CD14-positive monocyte (primary cell): ENCODE measurements at regions not wholly inside any gene's neighbourhood (a gene's known extent, or its start where the extent isn't known, plus 50 kb on each side); places are given as distances from the start of the nearest gene placed in this dataset.

ENCODE experiments used
- DNase-seq, 3 donors: peaks; one replicate each; pipeline ENCODE4 v3.0.0-alpha.2; 2011 to 2022
- H2AFZ ChIP-seq: 2 replicates; pipeline ENCODE4 v1.6.0; 2012; ENCODE audit warnings: mild to moderate bottlenecking, low read depth, low read length, inconsistent platforms; ENCODE audit not compliant: insufficient read depth, poor library complexity, severe bottlenecking
- H3K27ac ChIP-seq, 2 donors: 1 replicate in 1 of 2; 2 replicates in 1 of 2; pipeline ENCODE4 v1.5.1; 2012 to 2013; ENCODE audit warnings: low read length in 2 of 2, control low read depth in 1 of 2, inconsistent platforms in 1 of 2, low read depth in 1 of 2, mild to moderate bottlenecking in 1 of 2
- H3K27me3 ChIP-seq, 2 donors: one replicate each; pipeline versions ENCODE4 v1.6.0 to v1.6.1; 2011 to 2013; ENCODE audit warnings: low read length in 2 of 2; ENCODE audit not compliant: control insufficient read depth in 2 of 2, insufficient read depth in 2 of 2
- H3K36me3 ChIP-seq, 2 donors: replicated peaks in 1 of 2; 1 replicate in 1 of 2; 2 replicates in 1 of 2; pipeline versions ENCODE4 v1.5.1 to v1.6.1; 2012 to 2013; ENCODE audit warnings: low read length in 2 of 2, control low read depth in 1 of 2, inconsistent platforms in 1 of 2, mild to moderate bottlenecking in 1 of 2; ENCODE audit not compliant: insufficient read depth in 2 of 2, control insufficient read depth in 1 of 2
- H3K4me1 ChIP-seq, 2 donors: 1 replicate in 1 of 2; 2 replicates in 1 of 2; pipeline versions ENCODE4 v1.5.1 to v1.6.1; 2012 to 2013; ENCODE audit warnings: low read length in 2 of 2, control low read depth in 1 of 2, inconsistent platforms in 1 of 2, mild to moderate bottlenecking in 1 of 2, moderate library complexity in 1 of 2; ENCODE audit not compliant: insufficient read depth in 2 of 2, control insufficient read depth in 1 of 2
- H3K4me2 ChIP-seq: replicated peaks from 2 replicates; pipeline ENCODE3; 2012; ENCODE audit warnings: low read length, moderate library complexity, mild to moderate bottlenecking; ENCODE audit not compliant: poor library complexity, severe bottlenecking; ENCODE audit errors: extremely low read depth
- H3K4me3 ChIP-seq, 3 experiments: fragments of 200-600 bp in 1 of 3; sonication (generic) in 1 of 3; replicated peaks in 1 of 3; 1 replicate in 2 of 3; 2 replicates in 1 of 3; pipeline ENCODE4 v1.5.1; 2011 to 2013; ENCODE audit warnings: low read length in 3 of 3, mild to moderate bottlenecking in 3 of 3, control low read depth in 2 of 3, low read depth in 2 of 3, inconsistent platforms in 1 of 3, moderate library complexity in 1 of 3
- H3K79me2 ChIP-seq: 2 replicates; pipeline ENCODE4 v1.6.0; 2012; ENCODE audit warnings: mild to moderate bottlenecking, control low read depth, inconsistent platforms, low read length, moderate library complexity; ENCODE audit not compliant: insufficient read depth
- H3K9ac ChIP-seq: 2 replicates; pipeline ENCODE4 v1.6.0; 2017; ENCODE audit warnings: low read length, mild to moderate bottlenecking; ENCODE audit not compliant: insufficient read depth, poor library complexity, severe bottlenecking
- H3K9me3 ChIP-seq, 2 donors: replicated peaks in 1 of 2; 1 replicate in 1 of 2; 2 replicates in 1 of 2; pipeline versions ENCODE4 v1.5.1 to v1.6.1; 2012 to 2013; ENCODE audit warnings: low read length in 2 of 2, control low read depth in 1 of 2; ENCODE audit not compliant: control insufficient read depth in 1 of 2, insufficient read depth in 1 of 2
- H4K20me1 ChIP-seq: 2 replicates; pipeline ENCODE4 v1.6.0; 2012; ENCODE audit warnings: mild to moderate bottlenecking, low read length, control low read depth, moderate library complexity; ENCODE audit not compliant: insufficient read depth
- H3K27ac Mint-ChIP-seq, 7 donors: one replicate each; pipeline ENCODE4 v1.8.0; 2020; ENCODE audit warnings: mild to moderate bottlenecking in 7 of 7, mixed read lengths in 7 of 7, moderate library complexity in 6 of 7, inconsistent platforms in 2 of 7
- H3K27me3 Mint-ChIP-seq, 3 donors: one replicate each; pipeline ENCODE4 v1.8.0; 2021 to 2022; ENCODE audit warnings: low read depth in 3 of 3, mild to moderate bottlenecking in 3 of 3, mixed read lengths in 3 of 3, moderate library complexity in 3 of 3, inconsistent platforms in 1 of 3
- H3K36me3 Mint-ChIP-seq, 2 donors: one replicate each; pipeline ENCODE4 v1.8.0; 2020; ENCODE audit warnings: mixed read lengths in 2 of 2, inconsistent platforms in 1 of 2, mild to moderate bottlenecking in 1 of 2
- H3K4me1 Mint-ChIP-seq: one replicate; pipeline ENCODE4 v1.8.0; 2020; ENCODE audit warnings: mild to moderate bottlenecking, mixed read lengths
- H3K4me3 Mint-ChIP-seq, 2 donors: one replicate each; pipeline ENCODE4 v1.8.0; 2020; ENCODE audit warnings: mild to moderate bottlenecking in 2 of 2, mixed read lengths in 2 of 2, moderate library complexity in 1 of 2
- H3K9me3 Mint-ChIP-seq, 7 donors: one replicate each; pipeline ENCODE4 v1.8.0; 2020 to 2022; ENCODE audit warnings: mixed read lengths in 7 of 7, mild to moderate bottlenecking in 6 of 7, moderate library complexity in 6 of 7, inconsistent platforms in 2 of 7
- WGBS: methylation state at CpG from one replicate; pipeline ENCODE4 v1.1.5; 2013; ENCODE audit warnings: missing lambda C conversion rate; ENCODE audit not compliant: insufficient coverage; 5-methylcytosine and 5-hydroxymethylcytosine counted together
- intact Hi-C, 2 donors: fragments of 100-400 bp; cut with micrococcal nuclease; formaldehyde crosslinking; loops; one replicate each; pipeline versions ENCODE4 v1.15.0 to v1.15.1; 2023
- TF ChIP-seq, protein P1 (sequence below): fragments of 200-600 bp; IDR thresholded peaks from one replicate; pipeline ENCODE4 v1.8.0; 2022; ENCODE audit warnings: antibody characterized with exemption, mild to moderate bottlenecking

DNA sequence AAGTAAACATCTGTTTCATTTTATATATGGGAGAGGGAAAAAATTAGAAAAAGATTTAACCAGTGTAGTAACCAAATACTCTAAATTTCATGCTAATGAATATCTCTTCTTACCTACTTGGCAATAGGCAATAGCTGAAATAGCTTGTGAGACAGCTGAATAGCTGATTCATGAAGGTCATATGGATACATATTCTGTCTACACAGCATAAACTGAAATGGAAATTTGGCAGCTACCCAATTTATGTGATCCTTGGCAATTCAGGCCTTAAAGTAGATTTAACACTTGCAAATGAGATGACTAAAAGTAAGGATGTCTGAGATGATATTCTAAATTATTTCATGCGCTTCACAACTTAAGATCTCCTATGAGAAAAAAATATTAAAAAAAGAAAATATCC is 261.2 kb upstream of the SEMA3A start:
- H3K27me3 ChIP-seq, result no peaks in the 10 kb centered on the region
- no peak overlapping the region for H2AFZ ChIP-seq
- H3K4me3 ChIP-seq, result no peak overlapping the region
- H4K20me1 ChIP-seq, result no peaks in the 10 kb centered on the region
- no peak overlapping the region for H3K9ac ChIP-seq
- no peaks in the 10 kb centered on the region for H3K4me1 Mint-ChIP-seq
- H3K4me1 ChIP-seq, result no peaks in the 10 kb centered on the region
- no peaks in the 10 kb centered on the region for H3K36me3 ChIP-seq
- H3K9me3 ChIP-seq, result no peaks in the 10 kb centered on the region
- H3K27me3 Mint-ChIP-seq, result peaks cover 0 to 1% (median 0%) of the 10 kb centered on the region in 3 donors
- no peaks in the 10 kb centered on the region for H3K36me3 Mint-ChIP-seq
- no peak overlapping the region for H3K4me3 Mint-ChIP-seq
- H3K4me2 ChIP-seq, result no peak overlapping the region
- no peak for DNase-seq
- H3K27ac ChIP-seq, result no peak overlapping the region
- no CpG with 5 or more reads among the region's 1 CpG for WGBS
- no peak overlapping the region for H3K27ac Mint-ChIP-seq
- TF ChIP-seq, protein P1, sequence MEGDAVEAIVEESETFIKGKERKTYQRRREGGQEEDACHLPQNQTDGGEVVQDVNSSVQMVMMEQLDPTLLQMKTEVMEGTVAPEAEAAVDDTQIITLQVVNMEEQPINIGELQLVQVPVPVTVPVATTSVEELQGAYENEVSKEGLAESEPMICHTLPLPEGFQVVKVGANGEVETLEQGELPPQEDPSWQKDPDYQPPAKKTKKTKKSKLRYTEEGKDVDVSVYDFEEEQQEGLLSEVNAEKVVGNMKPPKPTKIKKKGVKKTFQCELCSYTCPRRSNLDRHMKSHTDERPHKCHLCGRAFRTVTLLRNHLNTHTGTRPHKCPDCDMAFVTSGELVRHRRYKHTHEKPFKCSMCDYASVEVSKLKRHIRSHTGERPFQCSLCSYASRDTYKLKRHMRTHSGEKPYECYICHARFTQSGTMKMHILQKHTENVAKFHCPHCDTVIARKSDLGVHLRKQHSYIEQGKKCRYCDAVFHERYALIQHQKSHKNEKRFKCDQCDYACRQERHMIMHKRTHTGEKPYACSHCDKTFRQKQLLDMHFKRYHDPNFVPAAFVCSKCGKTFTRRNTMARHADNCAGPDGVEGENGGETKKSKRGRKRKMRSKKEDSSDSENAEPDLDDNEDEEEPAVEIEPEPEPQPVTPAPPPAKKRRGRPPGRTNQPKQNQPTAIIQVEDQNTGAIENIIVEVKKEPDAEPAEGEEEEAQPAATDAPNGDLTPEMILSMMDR, result no peak
- H3K9me3 Mint-ChIP-seq, result no peaks in the 10 kb centered on the region
- H3K79me2 ChIP-seq, result no peaks in the 10 kb centered on the region
- intact Hi-C loops, result no loop called here

DNA sequence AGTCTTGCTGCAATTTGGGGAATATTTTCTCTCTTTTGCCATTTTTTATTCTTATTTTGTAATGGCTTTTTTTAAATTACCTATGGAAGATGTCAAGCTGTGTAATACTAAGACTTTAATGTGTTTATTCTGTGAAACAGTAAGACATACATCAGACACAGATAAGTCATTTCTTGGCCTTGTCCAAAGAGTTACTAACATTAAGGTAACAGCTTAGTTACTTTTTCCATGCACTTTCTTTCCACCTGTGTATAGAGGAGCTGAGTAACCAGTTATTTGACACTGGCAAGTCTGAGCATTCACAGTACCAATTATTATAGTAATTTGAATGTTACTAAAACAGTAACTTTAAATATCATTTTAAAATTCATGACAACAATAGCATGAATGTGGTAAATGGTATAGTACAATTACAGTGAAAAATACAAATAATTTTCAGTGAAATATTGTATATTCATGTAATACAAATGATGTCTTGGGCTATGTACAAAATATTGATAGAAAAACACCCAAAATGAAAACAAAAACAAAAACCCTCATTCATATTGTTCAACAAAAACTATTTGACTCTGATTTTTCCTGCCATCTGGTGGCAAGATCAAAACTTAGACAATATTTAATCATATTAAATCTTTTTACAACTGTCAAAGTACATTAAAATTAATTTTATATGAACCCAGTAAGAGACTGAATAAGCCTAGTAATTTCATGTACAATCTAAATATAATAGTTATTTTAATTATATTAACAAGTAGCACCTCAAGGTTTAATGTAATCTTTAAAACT is 259.8 kb upstream of the SEMA3A start:
- Mint-ChIP-seq H3K9me3 (no peaks in the 10 kb centered on the region), H3K4me1 (no peaks in the 10 kb centered on the region), H3K27me3 (peaks cover 0 to 4% (median 0%) of the 10 kb centered on the region in 3 donors), H3K4me3 (no peak overlapping the region), H3K36me3 (no peaks in the 10 kb centered on the region), H3K27ac (no peak overlapping the region)
- no peak overlapping the region for H3K9ac ChIP-seq
- no peak overlapping the region for H3K27ac ChIP-seq
- TF ChIP-seq, protein P1, result no peak
- no peaks in the 10 kb centered on the region for H3K36me3 ChIP-seq
- no peaks in the 10 kb centered on the region for H3K79me2 ChIP-seq
- no peaks in the 10 kb centered on the region for H3K4me1 ChIP-seq
- intact Hi-C loops, result no loop called here
- no peak overlapping the region for H2AFZ ChIP-seq
- no peak overlapping the region for H3K4me2 ChIP-seq
- no peak overlapping the region for H3K4me3 ChIP-seq
- no peak for DNase-seq
- no peaks in the 10 kb centered on the region for H3K27me3 ChIP-seq
- no peaks in the 10 kb centered on the region for H4K20me1 ChIP-seq
- H3K9me3 ChIP-seq, result no peaks in the 10 kb centered on the region
